ENCODE measurements at regions not wholly inside any gene's neighbourhood (a gene's known extent, or its start where the extent isn't known, plus 50 kb on each side); places are given as distances from the start of the nearest gene placed in this dataset.

DNA sequence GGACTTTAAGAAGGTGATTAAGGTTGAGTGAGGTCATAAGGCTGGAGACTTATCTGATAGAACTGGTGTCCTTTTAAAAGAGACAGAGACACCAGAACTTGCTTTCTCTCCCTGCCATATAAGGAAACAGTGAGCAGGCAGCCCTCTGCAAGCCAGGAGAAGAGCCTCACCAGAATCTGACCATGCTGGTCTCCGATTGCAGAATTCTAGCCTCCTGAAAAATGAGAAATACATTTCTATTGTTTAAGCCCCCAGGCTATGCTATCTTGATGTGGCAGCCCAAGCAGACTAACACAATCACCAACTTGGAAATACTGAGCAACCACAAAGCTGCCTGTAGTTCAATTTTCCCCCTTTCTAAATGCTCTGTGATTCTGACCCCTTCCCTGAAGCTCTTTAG lies 161.4 kb upstream of the RARB start:
- in situ Hi-C loops (cut with MboI; ENCODE audit: low sequenced_read_pairs): no loop called here
- CTCF ChIA-PET: no interaction called here
- intact Hi-C loops (cut with micrococcal nuclease): no loop called here

More for the DNA sequence above, 161.4 kb upstream of the RARB start:
- Histone ChIP-seq H3K9me3 (ENCODE audit: control insufficient read depth, insufficient read depth, low read length) (0 out of 2 replicates have a peak, but pooled peaks cover 2% of the 10 kb centered on the region), H2BK20ac (ENCODE audit: low read depth, low read length) (no peak overlapping the region), H2BK5ac (ENCODE audit: low read depth, low read length, poor library complexity, severe bottlenecking) (no peak overlapping the region), H3K4ac (ENCODE audit: low read depth, low read length) (no peak overlapping the region), H3K56ac (ENCODE audit: extremely low read depth, insufficient read depth, low read length) (no peak overlapping the region), H3K27me3 (ENCODE audit: control insufficient read depth, insufficient read depth, low read length) (no peaks in the 10 kb centered on the region), H3K4me1 (ENCODE audit: control insufficient read depth, insufficient read depth, low read length) (no peaks in the 10 kb centered on the region), H3K18ac (ENCODE audit: low read depth, low read length) (no peak overlapping the region), H3K36me3 (ENCODE audit: control insufficient read depth, insufficient read depth, low read length) (no peaks in the 10 kb centered on the region), H2AK5ac (ENCODE audit: low read depth, low read length) (no peak overlapping the region), H3K23ac (ENCODE audit: low read depth, low read length) (no peak overlapping the region), H3K4me3 (ENCODE audit: insufficient read depth, low read depth, low read length) (no peak overlapping the region), H3K14ac (replicated peaks; ENCODE audit: low read depth, low read length) (no peak overlapping the region), H4K20me1 (ENCODE audit: insufficient read depth, low read length) (no peaks in the 10 kb centered on the region), H3K9ac (ENCODE audit: low read depth, low read length) (no peak overlapping the region), H2BK120ac (ENCODE audit: low read depth, low read length) (no peak overlapping the region), H4K91ac (ENCODE audit: insufficient read depth, low read depth, low read length) (no peak overlapping the region), H2BK15ac (ENCODE audit: low read depth, low read length) (no peak overlapping the region), H3K79me1 (ENCODE audit: low read depth in 1 of 2, low read length in 2 of 2) (no peaks in the 10 kb centered on the region), H2AK9ac (replicated peaks; ENCODE audit: low read depth, low read length, poor library complexity) (no peak overlapping the region), H2AFZ (replicated peaks; ENCODE audit: low read length, poor library complexity) (no peak overlapping the region), H4K8ac (ENCODE audit: low read depth in 2 of 2, low read length in 2 of 2) (no peak overlapping the region), H3K9me1 (ENCODE audit: insufficient read depth, low read length) (no peaks in the 10 kb centered on the region), H3K4me2 (ENCODE audit: low read depth, low read length) (no peak overlapping the region), H3K27ac (ENCODE audit: insufficient read depth, low read length) (no peak overlapping the region), H4K5ac (ENCODE audit: low read depth, low read length) (no peak overlapping the region)
- ATAC-seq (ENCODE audit: low read depth): no peak
- no peak for TF ChIP-seq POLR2A (IDR thresholded peaks at IDR 0.05; ENCODE audit: low read depth, low read length)
- TF ChIP-seq RFX5 (IDR thresholded peaks at IDR 0.05; ENCODE audit: low read depth, low read length): no peak
- TF ChIP-seq, protein P1, sequence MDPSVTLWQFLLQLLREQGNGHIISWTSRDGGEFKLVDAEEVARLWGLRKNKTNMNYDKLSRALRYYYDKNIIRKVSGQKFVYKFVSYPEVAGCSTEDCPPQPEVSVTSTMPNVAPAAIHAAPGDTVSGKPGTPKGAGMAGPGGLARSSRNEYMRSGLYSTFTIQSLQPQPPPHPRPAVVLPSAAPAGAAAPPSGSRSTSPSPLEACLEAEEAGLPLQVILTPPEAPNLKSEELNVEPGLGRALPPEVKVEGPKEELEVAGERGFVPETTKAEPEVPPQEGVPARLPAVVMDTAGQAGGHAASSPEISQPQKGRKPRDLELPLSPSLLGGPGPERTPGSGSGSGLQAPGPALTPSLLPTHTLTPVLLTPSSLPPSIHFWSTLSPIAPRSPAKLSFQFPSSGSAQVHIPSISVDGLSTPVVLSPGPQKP (IDR thresholded peaks at IDR 0.05; ENCODE audit: borderline replicate concordance, low read depth, low read length): no peak
- no peak for TF ChIP-seq BHLHE40 (IDR thresholded peaks at IDR 0.05; ENCODE audit: low read depth, low read length)
- TF ChIP-seq CEBPB (IDR thresholded peaks at IDR 0.05; ENCODE audit: low read depth, low read length): no peak
- TF ChIP-seq, protein P2, sequence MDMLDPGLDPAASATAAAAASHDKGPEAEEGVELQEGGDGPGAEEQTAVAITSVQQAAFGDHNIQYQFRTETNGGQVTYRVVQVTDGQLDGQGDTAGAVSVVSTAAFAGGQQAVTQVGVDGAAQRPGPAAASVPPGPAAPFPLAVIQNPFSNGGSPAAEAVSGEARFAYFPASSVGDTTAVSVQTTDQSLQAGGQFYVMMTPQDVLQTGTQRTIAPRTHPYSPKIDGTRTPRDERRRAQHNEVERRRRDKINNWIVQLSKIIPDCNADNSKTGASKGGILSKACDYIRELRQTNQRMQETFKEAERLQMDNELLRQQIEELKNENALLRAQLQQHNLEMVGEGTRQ (IDR thresholded peaks at IDR 0.05; ENCODE audit: low read depth, low read length): no peak
- TF ChIP-seq SMC3 (IDR thresholded peaks at IDR 0.05; ENCODE audit: low read depth, low read length): no peak
- TF ChIP-seq RAD21 (IDR thresholded peaks at IDR 0.05; ENCODE audit: low read length): no peak
- no peak for TF ChIP-seq FOS (IDR thresholded peaks at IDR 0.05; ENCODE audit: low read depth, low read length)
- TF ChIP-seq NFE2L2 (IDR thresholded peaks at IDR 0.05; ENCODE audit: low read depth, low read length): no peak
- no peak for TF ChIP-seq RCOR1 (IDR thresholded peaks at IDR 0.05; ENCODE audit: insufficient replicate concordance, low read length)
- no peak for TF ChIP-seq MAFK (IDR thresholded peaks at IDR 0.05; ENCODE audit: low read depth, low read length)
- no peak for TF ChIP-seq CHD1 (IDR thresholded peaks at IDR 0.05; ENCODE audit: low read depth, low read length)
- TF ChIP-seq MAZ (IDR thresholded peaks at IDR 0.05; ENCODE audit: borderline replicate concordance, low read depth, low read length): no peak
- TF ChIP-seq, protein P3, sequence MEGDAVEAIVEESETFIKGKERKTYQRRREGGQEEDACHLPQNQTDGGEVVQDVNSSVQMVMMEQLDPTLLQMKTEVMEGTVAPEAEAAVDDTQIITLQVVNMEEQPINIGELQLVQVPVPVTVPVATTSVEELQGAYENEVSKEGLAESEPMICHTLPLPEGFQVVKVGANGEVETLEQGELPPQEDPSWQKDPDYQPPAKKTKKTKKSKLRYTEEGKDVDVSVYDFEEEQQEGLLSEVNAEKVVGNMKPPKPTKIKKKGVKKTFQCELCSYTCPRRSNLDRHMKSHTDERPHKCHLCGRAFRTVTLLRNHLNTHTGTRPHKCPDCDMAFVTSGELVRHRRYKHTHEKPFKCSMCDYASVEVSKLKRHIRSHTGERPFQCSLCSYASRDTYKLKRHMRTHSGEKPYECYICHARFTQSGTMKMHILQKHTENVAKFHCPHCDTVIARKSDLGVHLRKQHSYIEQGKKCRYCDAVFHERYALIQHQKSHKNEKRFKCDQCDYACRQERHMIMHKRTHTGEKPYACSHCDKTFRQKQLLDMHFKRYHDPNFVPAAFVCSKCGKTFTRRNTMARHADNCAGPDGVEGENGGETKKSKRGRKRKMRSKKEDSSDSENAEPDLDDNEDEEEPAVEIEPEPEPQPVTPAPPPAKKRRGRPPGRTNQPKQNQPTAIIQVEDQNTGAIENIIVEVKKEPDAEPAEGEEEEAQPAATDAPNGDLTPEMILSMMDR (conservative IDR thresholded peaks at IDR 0.05; ENCODE audit: low read depth, low read length): no peak
- no peak for TF ChIP-seq MXI1 (IDR thresholded peaks at IDR 0.05; ENCODE audit: borderline replicate concordance, low read depth, low read length)
- WGBS, 2 experiments (ENCODE audit: extremely low coverage in 2 of 2, insufficient read length in 1 of 2): no CpG with 5 or more reads among the region's 1 CpG
- dilution Hi-C loops (cut with HindIII; ENCODE audit: low sequenced_read_pairs, unreplicated experiment): no loop called here
- no peak for DNase-seq
- BruUV-seq (replicated peaks): no TSS peak
- POLR2A ChIA-PET (ENCODE audit: unreplicated experiment): no interaction called here
